ENCODE measurements at regions not wholly inside any gene's neighbourhood (a gene's known extent, or its start where the extent isn't known, plus 50 kb on each side); places are given as distances from the start of the nearest gene placed in this dataset.

DNA sequence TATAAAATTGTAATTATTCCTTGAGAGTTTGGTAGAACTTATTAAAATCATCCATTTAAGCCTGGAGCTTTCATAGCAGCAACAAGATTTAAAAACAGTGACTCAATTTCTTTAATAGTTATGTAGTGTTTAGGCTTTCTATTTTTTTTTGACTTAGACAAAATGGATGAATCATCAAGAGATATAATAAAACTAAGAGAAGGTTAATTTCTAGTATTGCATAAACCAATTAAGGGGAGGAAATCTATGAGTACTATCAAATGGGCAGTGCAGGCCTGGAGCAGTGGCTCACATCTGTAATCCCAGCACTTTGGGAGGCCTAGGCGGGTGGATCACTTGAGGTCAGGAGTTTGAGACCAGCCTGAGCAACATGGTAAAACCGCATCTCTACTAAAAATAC, 416.3 kb upstream of the USP24 start:
- no peak for DNase-seq (ENCODE audit: low spot score)

DNA sequence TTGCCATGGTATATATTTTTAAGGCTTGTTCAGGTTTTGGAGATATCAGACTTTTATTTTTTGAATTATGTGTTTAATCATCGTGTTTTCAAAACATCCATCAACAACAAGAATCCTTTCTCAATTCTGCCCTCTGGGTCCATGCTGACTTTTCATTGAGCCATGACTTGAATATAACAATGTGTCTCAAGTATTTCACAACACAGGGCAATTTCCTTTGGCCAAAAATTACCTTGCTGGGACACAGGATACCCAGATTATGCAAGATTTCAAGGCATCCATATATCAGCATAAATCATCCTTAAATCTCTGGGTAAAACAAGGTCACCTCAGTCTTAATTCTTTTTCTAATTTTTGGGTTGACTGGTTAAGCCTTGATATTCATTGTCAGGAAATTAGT, 411.2 kb upstream of the USP24 start:
- DNase-seq (ENCODE audit: low spot score), result no peak

DNA sequence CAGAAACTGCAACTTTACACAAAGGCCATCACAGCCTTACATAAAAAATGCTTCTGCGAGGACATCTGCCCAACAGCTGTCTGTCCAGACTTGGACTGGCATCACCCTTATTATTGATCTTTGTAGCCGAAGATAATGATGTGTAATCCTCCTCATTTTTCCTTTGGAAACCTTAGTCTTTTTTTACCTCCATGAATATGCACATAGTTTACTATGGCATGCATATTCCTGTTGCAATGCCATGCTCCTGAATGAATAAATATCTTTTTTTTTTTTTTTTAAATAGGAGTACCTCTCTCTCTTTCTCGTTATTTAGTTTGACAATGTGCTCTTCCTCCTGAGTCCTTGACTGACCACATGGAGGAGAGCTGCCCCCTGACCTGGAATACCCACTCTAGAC, 409.6 kb upstream of the USP24 start:
- no peak for DNase-seq (ENCODE audit: low spot score)

DNA sequence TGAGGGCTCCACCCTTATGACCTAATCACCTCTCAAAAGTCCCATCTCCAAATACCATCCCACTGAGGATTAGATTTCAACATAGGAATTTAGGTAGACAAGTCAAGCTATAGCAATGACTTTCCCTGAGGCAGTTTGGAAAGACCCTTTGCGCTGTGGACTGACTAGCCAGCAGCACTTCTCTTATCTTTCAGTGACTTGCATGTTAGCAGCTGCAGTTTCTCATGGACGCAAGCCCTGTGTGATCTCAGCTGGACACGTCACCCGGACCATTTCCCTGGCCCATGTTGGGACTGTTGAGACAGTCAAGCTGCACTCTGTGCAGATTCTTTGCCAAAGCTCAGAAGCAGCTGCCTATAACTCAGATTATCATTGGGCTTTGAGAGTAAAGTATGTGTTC, 408.1 kb upstream of the USP24 start:
- DNase-seq (ENCODE audit: low spot score), result peak; percentile 60

DNA sequence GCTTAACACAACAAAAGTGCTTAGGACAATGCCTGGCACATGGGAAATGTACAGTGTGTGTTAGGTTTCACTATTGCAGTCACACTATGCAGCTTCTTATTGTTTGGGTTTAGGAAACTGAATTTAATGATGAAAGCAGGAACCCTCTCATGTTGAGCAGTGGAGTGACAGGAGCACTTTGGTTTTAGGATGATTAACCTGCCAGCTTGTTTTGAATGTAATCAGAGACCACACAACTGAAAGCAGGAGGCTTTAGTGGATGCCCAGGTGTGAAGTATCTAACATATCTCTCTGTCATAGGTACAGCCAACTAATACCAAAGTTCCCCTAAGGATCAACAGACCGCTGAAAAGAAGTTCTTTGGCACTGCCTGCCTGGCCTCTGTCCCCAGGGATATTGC, 406.9 kb upstream of the USP24 start:
- no peak for DNase-seq (ENCODE audit: low spot score)

DNA sequence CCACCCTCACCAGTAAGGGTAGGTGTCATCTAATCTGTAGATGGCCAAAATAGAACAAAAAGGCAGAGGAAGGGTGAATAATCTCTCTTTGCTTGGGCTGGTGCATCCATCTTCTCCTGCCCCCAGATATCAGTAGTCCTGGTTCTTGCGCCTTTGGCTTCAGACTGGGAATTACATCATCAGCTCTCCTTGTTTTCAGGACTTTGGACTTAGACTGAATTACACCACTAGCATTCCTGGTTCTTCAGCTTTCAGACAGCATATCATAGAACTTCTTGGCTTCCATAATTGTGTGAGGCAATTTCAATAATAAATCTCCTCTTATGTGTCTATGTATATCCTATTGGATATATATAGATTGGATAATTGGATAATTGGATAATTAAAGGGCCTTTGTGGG, 403.0 kb upstream of the USP24 start:
- no peak for DNase-seq (ENCODE audit: low spot score)

DNA sequence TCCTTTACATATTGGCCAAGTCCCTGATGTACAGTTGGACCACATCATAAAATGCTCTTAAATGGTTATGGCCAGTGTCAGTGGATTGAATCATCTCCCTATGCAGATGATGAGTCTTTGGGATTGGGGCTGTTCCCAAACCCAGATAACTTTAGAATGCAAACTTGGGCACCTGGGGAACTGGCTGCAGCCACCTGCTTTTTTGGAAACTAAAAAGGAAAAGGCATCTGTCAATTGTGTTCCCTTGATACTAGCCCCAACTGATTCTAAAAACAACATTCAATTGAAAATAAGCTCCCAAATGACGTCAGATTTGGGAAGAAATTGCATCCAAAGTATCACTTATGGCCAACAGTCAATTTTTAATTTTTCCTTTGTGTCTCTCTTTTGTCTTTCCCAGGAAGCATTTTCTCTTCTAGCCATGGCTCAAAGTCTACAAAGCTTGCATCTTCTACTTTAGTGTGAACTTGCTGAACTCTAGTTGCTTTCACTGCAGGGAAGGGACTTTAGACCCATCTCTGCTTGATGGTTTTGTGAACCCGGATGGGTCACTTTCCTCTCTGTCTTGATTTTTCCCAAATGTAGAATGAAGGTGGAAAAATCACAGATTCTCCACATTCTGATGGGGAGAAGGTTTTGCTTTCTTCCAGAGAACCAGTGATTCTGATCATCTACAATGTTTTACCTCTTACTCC, 402.3 kb upstream of the USP24 start:
- no peak for DNase-seq (ENCODE audit: low spot score)

DNA sequence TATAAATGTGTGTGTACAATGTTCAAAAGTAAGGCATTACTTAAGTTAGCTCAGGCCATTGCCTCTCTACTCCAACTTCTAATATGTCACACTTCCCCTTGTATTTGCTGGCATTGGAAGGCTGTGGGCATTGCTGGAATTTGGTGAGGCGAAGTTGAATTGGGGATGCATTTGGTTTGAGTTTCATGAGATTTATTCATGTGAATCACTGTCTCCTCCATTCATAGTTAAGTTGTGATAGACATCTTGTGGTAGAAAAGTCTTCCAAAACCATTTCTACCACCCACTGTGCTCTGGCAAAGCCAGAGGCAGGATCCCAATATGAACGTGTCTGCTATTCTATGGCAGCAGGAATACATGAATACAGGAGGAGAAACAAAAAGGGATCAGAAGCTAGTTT, 397.8 kb upstream of the USP24 start:
- DNase-seq (ENCODE audit: low spot score), result no peak

DNA sequence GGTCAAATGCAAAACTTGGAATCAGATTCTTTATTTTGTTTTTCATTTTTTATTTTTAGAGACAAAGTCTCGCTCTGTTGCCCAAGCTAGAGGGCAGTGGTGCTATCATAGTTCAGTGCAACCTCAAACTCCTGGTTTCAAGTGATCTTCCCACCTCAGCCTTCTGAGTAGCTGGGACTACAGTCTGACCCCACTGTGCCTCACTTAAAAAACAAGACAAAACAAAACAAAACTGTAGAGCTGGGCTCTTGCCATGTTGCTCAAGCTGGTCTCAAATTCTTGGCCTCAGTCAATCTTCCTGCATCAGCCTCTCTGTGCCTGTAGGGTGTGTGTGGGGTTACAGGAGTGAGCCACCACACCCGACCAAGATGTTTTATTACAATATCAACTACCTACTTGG, 396.0 kb upstream of the USP24 start:
- no peak for DNase-seq (ENCODE audit: low spot score)

DNA sequence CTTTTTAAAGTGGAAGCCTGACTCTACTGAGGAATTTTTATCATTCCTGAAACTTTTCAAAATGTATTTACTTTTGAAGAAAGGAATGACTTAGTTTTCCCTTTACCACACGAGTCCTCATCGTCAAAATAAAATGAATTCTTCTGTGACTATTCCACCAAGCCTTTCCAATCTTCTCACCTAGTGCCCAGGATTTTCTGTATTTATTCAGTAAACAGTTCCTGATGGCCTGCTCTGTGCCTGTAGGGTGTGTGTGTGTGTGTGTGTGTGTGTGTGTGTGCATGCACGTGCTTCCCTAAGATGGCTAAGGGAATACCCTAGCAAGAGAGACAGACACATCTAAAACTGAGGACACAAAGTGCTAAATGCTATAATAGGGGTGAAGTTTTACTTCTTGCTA, 395.0 kb upstream of the USP24 start:
- DNase-seq (ENCODE audit: low spot score), result no peak

DNA sequence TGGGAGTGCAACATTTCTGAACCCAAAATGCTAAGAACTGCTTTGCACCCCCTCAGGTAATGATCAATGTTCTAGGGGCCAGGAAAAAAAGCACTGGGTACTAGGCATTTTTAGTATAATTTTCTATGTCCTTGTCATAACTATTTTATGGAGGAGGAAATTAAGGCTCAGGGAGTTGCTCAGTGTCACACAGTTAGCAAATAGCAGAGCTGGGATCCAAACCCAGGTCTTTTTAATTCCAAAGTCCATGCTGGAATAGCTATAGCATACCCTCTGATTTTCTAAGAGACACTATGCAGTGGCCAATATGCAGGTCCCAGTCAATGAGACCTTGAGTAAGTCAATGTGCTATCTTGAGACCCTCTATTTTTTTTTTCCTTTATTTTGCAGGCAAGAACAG, 394.5 kb upstream of the USP24 start:
- DNase-seq (ENCODE audit: low spot score), result no peak

DNA sequence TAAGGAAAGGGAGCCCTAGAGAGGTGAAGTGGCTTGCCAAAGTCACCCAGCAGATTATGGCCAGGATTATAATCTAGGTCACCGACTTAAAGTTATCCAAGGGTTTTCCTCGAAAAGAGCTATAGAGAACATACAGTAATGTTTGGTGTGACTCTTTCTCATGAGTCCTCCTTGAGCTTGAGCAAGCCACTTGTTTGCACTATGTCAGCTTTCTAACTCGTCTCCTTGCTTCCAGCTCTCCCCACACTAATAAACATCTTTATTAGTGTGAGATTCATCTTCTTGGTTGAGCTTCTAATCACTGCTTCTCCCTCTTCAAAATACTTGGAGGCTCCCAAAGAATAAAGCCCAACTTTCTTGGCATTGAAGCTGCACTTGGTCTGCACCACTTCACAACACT, 390.0 kb upstream of the USP24 start:
- DNase-seq (ENCODE audit: low spot score), result no peak

DNA sequence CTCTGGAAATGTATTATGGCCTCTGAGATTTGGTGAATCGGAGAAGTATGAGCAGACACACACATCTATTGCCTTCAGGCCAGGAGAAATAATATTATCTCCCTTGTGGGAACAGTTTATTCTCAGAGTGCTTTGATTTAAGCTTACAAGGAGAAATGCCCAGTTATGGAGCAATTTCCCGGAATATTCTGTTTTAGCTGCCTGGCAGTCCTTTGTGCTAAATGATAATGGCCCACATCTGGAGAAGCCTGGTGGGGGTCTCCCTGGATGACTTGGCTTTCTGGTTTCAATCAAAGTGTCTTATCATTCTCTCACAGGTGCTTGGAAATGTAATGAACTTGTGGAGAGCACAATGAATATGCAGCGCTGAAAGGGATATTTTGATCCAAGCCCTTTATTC, 389.6 kb upstream of the USP24 start:
- no peak for DNase-seq (ENCODE audit: low spot score)

DNA sequence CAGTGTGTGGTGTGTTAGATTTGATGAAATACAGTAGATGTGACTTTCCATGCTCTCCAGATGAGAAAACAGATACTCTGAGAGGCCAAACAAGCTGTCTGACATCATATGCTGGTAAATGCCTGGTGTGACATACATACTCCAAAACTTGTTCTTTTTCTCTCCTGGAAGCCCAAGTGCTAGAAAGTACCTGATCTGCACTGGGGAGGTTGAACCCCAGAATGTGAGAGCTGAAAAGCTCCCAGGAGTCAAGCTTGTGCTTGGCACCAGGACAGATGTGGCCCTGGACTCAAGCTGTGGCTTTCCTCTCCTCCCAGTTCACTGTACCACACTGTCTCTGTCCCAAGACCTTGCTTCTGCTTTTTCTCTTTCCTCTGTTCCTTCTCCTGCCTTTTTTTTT, 389.0 kb upstream of the USP24 start:
- DNase-seq (ENCODE audit: low spot score), result no peak

DNA sequence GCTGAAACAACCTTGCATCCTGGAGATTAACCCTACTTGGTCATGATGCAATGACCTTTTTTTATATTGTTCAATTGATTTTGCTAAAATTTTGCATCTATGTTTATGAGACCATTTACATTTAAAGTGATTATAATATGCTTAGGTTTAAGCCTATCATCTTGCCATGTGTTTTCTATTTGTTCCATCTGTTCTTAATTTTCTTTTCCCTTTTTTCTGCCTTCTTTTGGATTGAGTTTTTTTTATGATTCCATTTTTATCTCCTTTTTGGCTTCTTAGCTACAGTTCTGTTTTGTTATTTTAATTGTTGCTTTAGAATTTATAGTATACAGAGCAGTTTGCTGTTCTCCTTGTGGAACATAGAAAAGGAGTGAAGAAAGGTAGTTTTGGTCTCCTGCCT, 385.1 kb upstream of the USP24 start:
- no peak for DNase-seq (ENCODE audit: low spot score)

DNA sequence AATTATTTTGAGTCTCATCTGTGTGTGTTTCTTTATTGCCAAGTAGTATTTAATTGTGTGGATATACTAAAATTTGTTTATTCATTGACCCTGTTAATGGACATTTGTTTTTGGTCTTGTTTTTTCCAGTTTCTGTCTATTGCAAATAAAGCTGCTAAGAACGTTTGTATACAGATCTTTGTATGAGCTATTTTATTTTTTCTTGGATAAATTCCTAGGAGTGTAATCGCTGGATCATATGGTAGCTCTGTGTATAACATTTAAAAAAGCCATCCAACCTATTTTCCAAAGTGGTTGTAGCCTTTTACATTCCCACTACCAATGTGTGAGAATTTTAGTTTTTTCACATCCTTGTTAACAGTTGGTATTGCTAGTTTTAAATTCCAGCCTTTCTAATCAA, 382.7 kb upstream of the USP24 start:
- no peak for DNase-seq (ENCODE audit: low spot score)

DNA sequence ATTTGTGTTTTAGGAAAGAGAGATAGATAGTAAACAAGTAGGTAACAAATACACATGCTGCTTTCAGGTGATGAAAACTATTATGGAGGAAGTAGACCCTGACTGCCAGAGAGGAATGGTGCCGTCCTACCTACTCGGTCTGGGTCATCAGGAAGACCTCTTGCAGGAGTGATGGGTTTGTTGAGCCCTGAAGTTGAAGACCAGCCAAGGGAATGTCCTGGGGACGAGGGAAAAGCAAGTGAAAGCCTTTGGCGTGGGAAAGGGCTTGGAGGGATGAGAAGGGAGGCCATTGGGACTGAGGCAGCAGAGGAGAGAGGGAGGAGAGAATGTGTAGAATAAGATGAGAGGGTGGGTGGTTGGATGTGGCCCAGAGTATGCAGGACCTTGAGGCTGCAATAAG, 379.5 kb upstream of the USP24 start:
- DNase-seq (ENCODE audit: low spot score), result no peak

DNA sequence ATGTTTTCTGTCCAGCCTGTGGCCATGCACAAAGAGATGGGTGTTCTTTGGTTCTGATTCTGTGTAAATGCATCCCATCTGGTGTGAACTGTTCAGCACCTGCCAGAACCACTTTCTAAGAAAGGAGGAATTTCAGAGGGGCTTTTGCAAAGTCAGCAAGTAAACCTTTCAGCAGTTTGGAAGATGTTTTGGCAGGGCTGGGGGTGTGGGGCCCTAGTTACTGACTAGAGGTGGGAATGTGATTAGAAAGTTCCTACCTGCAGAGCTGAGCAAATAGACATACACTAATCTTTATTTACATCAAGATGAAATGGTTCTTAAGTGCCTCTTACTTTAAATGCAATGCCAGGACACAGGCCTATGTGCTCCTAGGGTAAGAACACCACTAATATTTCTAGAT, 378.1 kb upstream of the USP24 start:
- no peak for DNase-seq (ENCODE audit: low spot score)

DNA sequence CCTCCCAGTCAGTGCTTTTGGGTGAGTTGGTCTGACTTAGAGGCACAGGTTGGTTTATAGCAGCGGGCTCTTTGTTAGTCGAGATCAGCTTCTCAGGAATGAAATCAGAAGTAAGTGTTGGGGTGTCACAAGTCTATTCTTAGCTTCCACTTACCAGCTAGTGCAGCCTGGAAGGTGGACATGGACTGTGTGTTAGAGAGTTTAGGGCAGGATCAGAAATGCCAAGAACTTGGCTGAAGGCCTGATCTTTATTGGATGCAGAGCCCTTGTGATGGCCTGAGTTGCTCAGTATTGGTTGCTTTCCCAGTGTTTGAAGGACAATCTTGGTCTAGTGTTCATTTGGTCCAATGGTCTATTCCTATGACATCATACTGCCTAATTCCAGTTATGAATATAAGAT, 377.0 kb upstream of the USP24 start:
- no peak for DNase-seq (ENCODE audit: low spot score)

DNA sequence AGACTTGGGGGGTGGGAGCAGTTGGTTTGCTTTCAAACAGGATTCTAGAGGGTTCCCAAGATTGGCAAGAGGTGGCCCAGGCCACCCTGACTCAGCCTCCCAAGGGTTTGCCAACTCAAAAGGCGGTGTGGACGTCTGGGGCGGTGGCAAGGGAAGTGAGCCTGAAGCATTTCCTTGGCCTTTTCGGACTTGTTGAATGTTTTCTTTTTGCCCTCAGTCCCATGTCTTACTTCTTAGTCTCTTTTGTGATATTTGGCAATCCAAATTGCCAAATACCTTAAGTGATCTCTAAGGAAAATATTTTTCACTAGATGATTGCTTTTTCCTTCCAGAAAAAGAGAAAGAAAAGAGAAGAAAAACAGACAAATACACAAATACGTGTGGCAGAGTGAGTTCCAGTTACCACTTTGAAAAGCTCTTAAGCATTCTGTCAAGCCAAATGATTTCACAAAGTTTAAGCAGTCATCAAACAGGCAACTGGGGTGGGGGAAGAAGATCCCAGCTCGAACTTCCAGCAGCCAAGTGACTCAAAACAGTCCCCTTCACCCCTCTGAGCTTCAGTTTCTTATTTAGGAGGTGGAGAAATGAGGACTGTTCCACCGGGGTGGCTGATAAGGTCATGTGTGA, 374.6 kb upstream of the USP24 start:
- DNase-seq (ENCODE audit: low spot score), result no peak

DNA sequence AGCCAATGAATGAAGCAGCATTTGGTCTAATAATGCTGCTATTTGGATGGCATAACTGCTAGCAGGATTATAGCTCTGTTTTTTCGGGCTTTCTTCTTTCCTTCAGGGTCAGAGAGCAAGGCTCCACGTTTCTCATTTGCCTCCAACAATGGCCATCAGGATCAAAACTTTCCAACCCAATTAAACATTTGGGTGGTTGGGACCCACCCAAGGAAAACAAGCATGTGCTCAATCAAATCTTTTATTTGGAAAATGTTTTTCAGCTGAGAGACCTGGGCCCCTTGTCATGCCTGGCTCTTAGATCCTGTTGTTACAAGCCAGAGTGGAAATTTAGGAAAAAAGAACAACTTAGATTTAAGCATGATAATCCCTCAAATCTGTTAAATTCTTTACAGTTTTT, 373.1 kb upstream of the USP24 start:
- DNase-seq (ENCODE audit: low spot score), result no peak

DNA sequence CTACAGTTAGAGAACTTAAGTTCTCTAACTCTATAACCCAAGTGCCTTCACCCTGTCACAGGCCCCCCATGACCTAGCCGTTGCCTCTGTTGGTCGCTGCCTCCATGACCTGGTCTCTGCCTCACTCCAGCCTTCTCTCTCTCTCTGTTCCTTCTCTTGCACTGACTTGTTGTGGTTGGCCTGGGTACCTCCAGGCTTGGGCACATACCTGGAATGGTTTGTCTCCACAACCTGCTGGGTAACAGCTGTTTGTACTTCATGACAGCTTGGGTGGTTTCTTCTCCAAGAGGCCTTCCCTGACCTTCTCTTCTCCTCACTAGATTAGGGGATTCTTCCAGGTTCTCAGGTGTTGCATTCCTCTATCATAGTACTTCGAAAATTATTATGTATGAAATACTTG, 371.6 kb upstream of the USP24 start:
- DNase-seq (ENCODE audit: low spot score), result no peak

DNA sequence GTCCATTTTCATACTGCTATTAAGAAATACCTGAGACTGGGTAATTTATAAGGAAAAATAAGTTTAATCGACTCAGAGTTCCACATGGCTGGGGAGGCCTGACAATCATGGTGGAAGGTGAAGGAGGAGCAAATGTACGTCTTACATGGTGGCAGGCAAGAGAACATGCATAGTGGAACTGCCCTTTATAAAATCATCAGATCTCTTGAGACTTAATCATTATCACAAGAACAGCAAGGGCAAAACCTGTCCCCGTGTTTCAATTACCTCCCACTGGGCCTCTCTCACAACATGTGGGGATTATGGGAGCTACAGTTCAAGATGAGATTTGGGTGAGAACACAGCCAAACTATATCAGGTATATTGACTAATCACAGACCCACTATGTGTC, 370.2 kb upstream of the USP24 start:
- no peak for DNase-seq (ENCODE audit: low spot score)
